HG03108 (cell line): ENCODE measurements at regions not wholly inside any gene's neighbourhood (a gene's known extent, or its start where the extent isn't known, plus 50 kb on each side); places are given as distances from the start of the nearest gene placed in this dataset.
"Not testable (repeated sequence)": the region's sequence is repeated elsewhere in the genome, so short reads cannot be mapped to it uniquely, and the experiment has no call there.

Experiments
- ATAC-seq: cut with Tn5 transposase; IDR thresholded peaks from one replicate; pipeline ENCODE4 v1.9.1; 2021; ENCODE audit warnings: moderate library complexity; ENCODE audit not compliant: unreplicated experiment

- ATAC-seq = no peak
Measured at GRCh38 chr6:44037847-44038542, 89.3 kb downstream of the MRPL14 start.

GRCh38 chr6:44037276-44037675 lies 90.0 kb downstream of the MRPL14 start:
- not testable (repeated sequence) for ATAC-seq

GRCh38 chr6:44036699-44037101 lies 90.6 kb downstream of the MRPL14 start:
- no peak for ATAC-seq

GRCh38 chr6:44036196-44036595 lies 91.1 kb downstream of the MRPL14 start:
- no peak for ATAC-seq

DNA sequence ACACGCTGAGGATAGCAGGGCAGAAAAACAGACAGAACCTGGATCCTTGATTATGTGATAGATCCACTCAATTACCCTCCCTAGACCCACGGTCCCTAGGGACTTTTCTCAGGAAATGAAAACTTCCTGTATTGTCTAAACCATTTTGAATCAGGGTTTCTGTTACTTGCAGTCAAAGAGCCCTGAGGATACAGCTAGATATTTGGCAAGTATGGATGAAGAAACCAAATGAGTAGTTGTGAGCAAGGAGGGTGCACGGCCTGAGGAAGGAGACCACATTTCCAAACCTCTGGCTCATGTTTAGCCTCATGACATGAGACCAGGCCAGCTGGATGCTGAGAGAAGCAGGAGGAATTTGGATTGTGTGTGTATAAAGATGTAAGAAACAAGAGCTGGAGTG lies 91.6 kb downstream of the MRPL14 start:
- ATAC-seq = no peak

DNA sequence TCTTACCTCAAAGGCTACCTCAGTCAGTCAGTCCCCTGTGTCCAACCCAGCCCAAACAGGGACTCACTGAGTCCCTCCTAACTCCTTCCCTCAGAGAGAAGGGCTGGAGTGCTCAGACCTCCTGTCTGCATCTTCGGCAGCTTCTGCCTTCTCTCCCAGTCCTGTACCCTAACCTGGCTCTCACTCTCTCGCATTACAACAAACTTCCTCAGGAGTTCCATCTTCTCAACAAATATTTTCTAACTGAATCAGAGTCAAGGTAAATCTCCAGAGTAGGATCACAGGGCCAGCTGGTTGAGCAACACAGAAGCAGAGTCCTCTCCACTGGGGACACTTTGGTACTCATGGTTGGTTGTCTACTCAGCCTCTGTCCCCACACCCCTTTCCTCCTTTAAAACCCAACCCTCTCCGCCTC lies 92.3 kb downstream of the MRPL14 start:
- no peak for ATAC-seq

GRCh38 chr6:44034391-44034861 lies 92.8 kb downstream of the MRPL14 start:
- ATAC-seq = no peak

GRCh38 chr6:44030812-44031454 lies 96.3 kb downstream of the MRPL14 start:
- no peak for ATAC-seq

GRCh38 chr6:44029444-44030185 lies 97.6 kb downstream of the MRPL14 start:
- ATAC-seq = no peak

GRCh38 chr6:44028789-44029310 lies 98.4 kb downstream of the MRPL14 start:
- no peak for ATAC-seq

- ATAC-seq = no peak
Measured at GRCh38 chr6:44025226-44025625, 102.0 kb downstream of the MRPL14 start.

- no peak for ATAC-seq
Measured at GRCh38 chr6:44024574-44025219, 102.6 kb downstream of the MRPL14 start.

- ATAC-seq = no peak
Measured at GRCh38 chr6:44023586-44024454, 103.4 kb downstream of the MRPL14 start.

DNA sequence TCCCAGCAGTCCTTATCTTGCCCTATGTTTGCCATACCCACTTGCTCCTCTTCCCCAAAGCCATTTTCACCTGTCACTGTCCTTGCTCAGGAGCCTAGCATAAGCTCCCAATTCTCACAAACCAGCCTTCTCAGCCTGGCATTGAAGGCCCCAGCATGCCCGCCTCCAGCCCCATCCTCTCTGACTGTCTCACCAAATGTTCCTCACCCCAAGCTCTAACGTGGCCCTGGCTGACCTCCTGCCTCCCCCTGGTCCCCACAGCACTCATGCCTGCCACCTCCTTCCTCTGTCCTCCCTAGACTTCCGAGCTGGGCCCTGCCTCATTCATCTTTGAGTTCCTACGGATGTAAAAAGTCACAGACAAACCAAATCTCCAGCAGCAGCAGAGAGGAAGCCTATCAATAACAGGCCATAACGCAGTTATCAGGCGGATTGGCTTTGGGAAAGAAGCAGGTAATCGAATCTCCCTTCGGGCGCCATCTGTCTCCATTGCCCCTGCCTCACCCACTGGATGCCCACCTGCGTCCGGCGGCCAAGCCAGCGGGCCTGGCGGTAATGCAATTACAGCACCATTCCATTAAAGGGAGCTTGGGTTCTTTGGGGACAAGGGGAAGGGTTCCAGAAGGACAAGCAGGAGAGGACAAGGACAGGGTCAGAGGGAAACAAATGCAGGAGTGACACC lies 104.4 kb downstream of the MRPL14 start:
- ATAC-seq = no peak

GRCh38 chr6:44022296-44022661 lies 105.0 kb downstream of the MRPL14 start:
- ATAC-seq = no peak

DNA sequence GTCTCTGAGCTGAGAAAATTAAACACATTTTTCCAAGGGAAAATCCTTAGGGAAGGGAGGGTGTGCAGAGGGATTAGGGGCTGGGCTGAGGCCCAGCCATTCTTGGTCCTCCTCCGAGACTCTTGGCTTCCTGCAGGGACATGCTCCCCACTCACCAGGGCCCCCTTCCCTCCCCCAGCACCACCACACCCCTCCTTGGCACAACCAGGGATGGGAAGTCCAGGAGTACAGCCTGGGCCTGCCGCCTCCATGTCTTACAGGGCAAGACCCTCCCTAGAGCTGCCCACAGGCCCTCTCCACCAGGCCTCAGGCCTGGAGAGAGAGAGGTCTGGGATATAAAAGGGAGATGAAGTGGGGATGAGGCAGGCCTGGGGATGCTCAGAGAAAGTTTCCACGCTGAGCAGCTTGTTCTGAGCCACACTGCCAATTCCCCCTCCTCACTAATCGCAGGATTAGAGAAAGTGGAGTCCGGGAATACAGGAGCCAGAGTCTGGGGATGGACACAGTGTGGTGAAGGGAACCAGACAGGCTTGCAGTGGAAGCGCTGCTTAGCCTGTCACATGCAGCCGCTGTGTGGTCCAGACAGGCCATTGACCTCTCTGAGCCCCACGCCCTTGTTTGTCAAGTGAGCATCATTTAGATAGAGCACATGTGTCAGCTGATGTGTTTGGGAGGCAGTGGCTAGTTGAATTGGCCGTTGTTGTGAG lies 105.5 kb downstream of the MRPL14 start:
- no peak for ATAC-seq

DNA sequence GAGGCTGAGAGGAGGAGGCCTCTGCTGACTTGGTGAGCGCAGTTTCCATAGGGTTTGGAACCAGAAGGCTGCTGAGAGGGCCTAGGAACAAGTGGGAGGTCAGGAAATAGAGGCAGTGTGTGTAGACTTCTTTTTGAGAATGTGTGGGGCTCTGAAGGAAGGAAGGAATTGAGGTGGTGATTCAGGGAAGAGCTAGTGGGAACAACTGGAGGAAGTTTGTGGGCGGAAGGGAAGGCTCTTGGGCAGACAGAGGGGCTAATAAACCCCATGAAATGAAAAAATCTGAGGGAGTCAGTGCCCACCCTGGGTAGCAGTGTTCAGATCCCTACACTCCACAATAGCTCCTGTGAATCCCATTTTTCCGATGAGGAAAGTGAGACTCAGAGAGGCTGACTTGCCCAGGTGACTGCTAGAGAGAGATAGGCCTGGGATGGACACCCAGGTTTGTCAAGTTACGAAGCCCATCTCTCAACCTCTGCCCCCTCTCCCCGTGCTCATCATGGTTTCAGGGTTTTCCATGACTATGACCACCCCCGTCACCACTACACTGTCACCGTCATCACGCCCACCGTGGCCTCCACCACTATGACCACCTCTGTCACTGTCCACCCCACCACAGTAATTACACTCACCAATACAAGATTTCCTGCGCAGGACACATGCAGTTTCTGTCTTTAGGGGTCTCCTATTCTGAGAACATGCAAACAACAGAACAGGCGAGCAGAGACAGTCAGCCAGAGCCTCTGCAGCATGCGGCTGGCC lies 106.4 kb downstream of the MRPL14 start:
- no peak for ATAC-seq

GRCh38 chr6:44020148-44020547 lies 107.1 kb downstream of the MRPL14 start:
- no peak for ATAC-seq
